IMR-90 (cell line): ENCODE measurements at regions not wholly inside any gene's neighbourhood (a gene's known extent, or its start where the extent isn't known, plus 50 kb on each side); places are given as distances from the start of the nearest gene placed in this dataset.

Experiments used
- ATAC-seq: fragments of 200-7000 bp; cut with Tn5 transposase; 2 replicates; pipeline ENCODE4 v1.9.1; 2020; ENCODE audit warnings: low read depth, mild to moderate bottlenecking, moderate library complexity
- BruUV-seq: library from RNA; stranded (reverse); fragments of 400-500 nt; replicated peaks from 2 replicates; lab custom pipeline; 2021; lab: Mats Ljungman, UMichigan
- CTCF ChIA-PET: fragments of 300-600 bp; formaldehyde crosslinking; extraction: SDS; loops from one replicate; lab custom pipeline; 2021; ENCODE audit warnings: antibody characterized with exemption; lab: Yijun Ruan, JAX
- POLR2A ChIA-PET: fragments of 300-600 bp; sonication (Branson Sonifier 250); formaldehyde crosslinking; loops from one replicate; lab custom pipeline; 2022; ENCODE audit warnings: antibody characterized with exemption; ENCODE audit not compliant: unreplicated experiment; lab: Charles Lee
- DNase-seq: peaks from one replicate; pipeline ENCODE4 v3.0.0; 2013
- H2AFZ ChIP-seq: replicated peaks from 2 replicates; pipeline ENCODE3; 2013; ENCODE audit warnings: low read length, mild to moderate bottlenecking; ENCODE audit not compliant: poor library complexity
- H2AK5ac ChIP-seq: 2 replicates; pipeline ENCODE4 v1.6.1; 2013; ENCODE audit warnings: low read depth, low read length, inconsistent platforms
- H2AK9ac ChIP-seq: replicated peaks from 2 replicates; pipeline ENCODE3; 2013; ENCODE audit warnings: mild to moderate bottlenecking, low read depth, low read length, moderate library complexity; ENCODE audit not compliant: poor library complexity
- H2BK120ac ChIP-seq: 2 replicates; pipeline ENCODE4 v1.6.1; 2013; ENCODE audit warnings: low read depth, low read length, inconsistent platforms
- H2BK15ac ChIP-seq: 3 replicates; pipeline ENCODE4 v1.6.1; 2013; ENCODE audit warnings: low read depth, low read length, inconsistent platforms
- H2BK20ac ChIP-seq: 2 replicates; pipeline ENCODE4 v1.6.1; 2013; ENCODE audit warnings: low read depth, mild to moderate bottlenecking, inconsistent platforms, low read length, moderate library complexity
- H2BK5ac ChIP-seq: 2 replicates; pipeline ENCODE4 v1.6.1; 2013; ENCODE audit warnings: mild to moderate bottlenecking, low read depth, low read length, inconsistent platforms; ENCODE audit not compliant: poor library complexity, severe bottlenecking
- H3K14ac ChIP-seq: replicated peaks from 2 replicates; pipeline ENCODE4 v1.6.1; 2013; ENCODE audit warnings: low read depth, low read length, inconsistent platforms
- H3K18ac ChIP-seq: 2 replicates; pipeline ENCODE4 v1.6.1; 2013; ENCODE audit warnings: low read depth, low read length, control low read depth
- H3K23ac ChIP-seq: 2 replicates; pipeline ENCODE4 v1.6.1; 2013; ENCODE audit warnings: low read depth, low read length, inconsistent platforms
- H3K27ac ChIP-seq: 2 replicates; pipeline ENCODE4 v1.5.1; 2013; ENCODE audit warnings: mild to moderate bottlenecking, control low read depth, low read length; ENCODE audit not compliant: insufficient read depth
- H3K27me3 ChIP-seq: 2 replicates; pipeline ENCODE4 v1.6.1; 2013; ENCODE audit warnings: low read length; ENCODE audit not compliant: control insufficient read depth, insufficient read depth
- H3K36me3 ChIP-seq: 2 replicates; pipeline ENCODE4 v1.6.1; 2013; ENCODE audit warnings: low read length, mixed read lengths; ENCODE audit not compliant: control insufficient read depth, insufficient read depth
- H3K4ac ChIP-seq: 2 replicates; pipeline ENCODE4 v1.6.1; 2013; ENCODE audit warnings: low read depth, low read length, inconsistent platforms
- H3K4me1 ChIP-seq: 2 replicates; pipeline ENCODE4 v1.6.1; 2013; ENCODE audit warnings: low read length, mixed read lengths; ENCODE audit not compliant: control insufficient read depth, insufficient read depth
- H3K4me2 ChIP-seq: 2 replicates; pipeline ENCODE4 v1.6.1; 2013; ENCODE audit warnings: low read depth, mild to moderate bottlenecking, control low read depth, low read length, moderate library complexity
- H3K4me3 ChIP-seq: 2 replicates; pipeline ENCODE4 v1.5.1; 2013; ENCODE audit warnings: low read depth, mild to moderate bottlenecking, control low read depth, low read length, moderate library complexity; ENCODE audit not compliant: insufficient read depth
- H3K56ac ChIP-seq: 2 replicates; pipeline ENCODE4 v1.6.1; 2013; ENCODE audit warnings: low read length, inconsistent platforms; ENCODE audit not compliant: insufficient read depth; ENCODE audit errors: extremely low read depth
- H3K79me1 ChIP-seq, 2 experiments: 2 replicates each; pipeline ENCODE4 v1.6.1; 2013; ENCODE audit warnings: low read length in 2 of 2, inconsistent platforms in 1 of 2, low read depth in 1 of 2
- H3K9ac ChIP-seq: 2 replicates; pipeline ENCODE4 v1.6.1; 2013; ENCODE audit warnings: low read depth, low read length, control low read depth
- H3K9me1 ChIP-seq: 2 replicates; pipeline ENCODE4 v1.6.1; 2013; ENCODE audit warnings: low read length, inconsistent platforms; ENCODE audit not compliant: insufficient read depth
- H3K9me3 ChIP-seq: 2 replicates; pipeline ENCODE4 v1.6.1; 2013; ENCODE audit warnings: low read length; ENCODE audit not compliant: control insufficient read depth, insufficient read depth
- H4K20me1 ChIP-seq: 2 replicates; pipeline ENCODE4 v1.6.1; 2013; ENCODE audit warnings: low read length, inconsistent platforms; ENCODE audit not compliant: insufficient read depth
- H4K5ac ChIP-seq: 2 replicates; pipeline ENCODE4 v1.6.1; 2013; ENCODE audit warnings: mild to moderate bottlenecking, low read depth, low read length, control low read depth
- H4K8ac ChIP-seq, 2 experiments: 2 replicates each; pipeline ENCODE4 v1.6.1; 2013; ENCODE audit warnings: low read depth in 2 of 2, low read length in 2 of 2, control low read depth in 1 of 2, inconsistent platforms in 1 of 2
- H4K91ac ChIP-seq: 2 replicates; pipeline ENCODE4 v1.6.1; 2013; ENCODE audit warnings: low read depth, low read length, inconsistent platforms; ENCODE audit not compliant: insufficient read depth
- CEBPB ChIP-seq: IDR thresholded peaks from 2 replicates; pipeline ENCODE4 v1.6.1; 2012; ENCODE audit warnings: low read depth, low read length, improper control_type of control experiment
- CHD1 ChIP-seq: IDR thresholded peaks from 2 replicates; pipeline ENCODE4 v1.6.1; 2012; ENCODE audit warnings: low read depth, low read length, improper control_type of control experiment
- CTCF ChIP-seq: conservative IDR thresholded peaks from 2 replicates; pipeline ENCODE4 v1.5.1; 2012; ENCODE audit warnings: mild to moderate bottlenecking, low read depth, low read length, improper control_type of control experiment
- MAZ ChIP-seq: IDR thresholded peaks from 2 replicates; pipeline ENCODE4 v1.6.1; 2012; ENCODE audit warnings: low read depth, mild to moderate bottlenecking, low read length, improper control_type of control experiment, moderate library complexity, borderline replicate concordance
- RAD21 ChIP-seq: IDR thresholded peaks from 2 replicates; pipeline ENCODE4 v1.6.1; 2012; ENCODE audit warnings: low read length, improper control_type of control experiment
- RCOR1 ChIP-seq: IDR thresholded peaks from 2 replicates; pipeline ENCODE4 v1.6.1; 2012; ENCODE audit warnings: mild to moderate bottlenecking, low read length, improper control_type of control experiment; ENCODE audit not compliant: insufficient replicate concordance
- RFX5 ChIP-seq: IDR thresholded peaks from 2 replicates; pipeline ENCODE4 v1.8.0; 2012; ENCODE audit warnings: low read depth, mild to moderate bottlenecking, low read length, moderate library complexity
- WGBS, 2 experiments: methylation state at CpG; one replicate each; pipeline versions ENCODE4 v1.1.5 to v1.1.7; 2013; ENCODE audit warnings: missing lambda C conversion rate in 2 of 2; ENCODE audit not compliant: insufficient read length in 1 of 2; ENCODE audit errors: extremely low coverage in 2 of 2; 5-methylcytosine and 5-hydroxymethylcytosine counted together
- dilution Hi-C: fragments of 300-500 bp; cut with HindIII; formaldehyde crosslinking; loops from one replicate; pipeline ENCODE4 v1.14.3; 2018; ENCODE audit warnings: low sequenced_read_pairs; ENCODE audit not compliant: unreplicated experiment
- in situ Hi-C: fragments of 300-500 bp; cut with MboI; formaldehyde crosslinking; loops from 3 replicates; pipeline ENCODE4 v1.14.3; 2019; ENCODE audit warnings: low sequenced_read_pairs, inconsistent platforms, mixed read lengths
- intact Hi-C: fragments of 100-400 bp; cut with micrococcal nuclease; formaldehyde crosslinking; loops from 2 replicates; pipeline ENCODE4 v1.10.0; 2022

GRCh38 chr14:100004392-100004791, 60.8 kb upstream of the EVL start:
- Histone ChIP-seq H4K91ac (no peak overlapping the region), H3K27me3 (no peaks in the 10 kb centered on the region), H3K9ac (no peak overlapping the region), H4K20me1 (no peaks in the 10 kb centered on the region), H3K9me3 (peaks cover 7% of the 10 kb centered on the region), H2BK15ac (no peak overlapping the region), H3K79me1 (peaks cover 3 to 10% of the 10 kb centered on the region in 2 experiments; a peak in 2 of 4 replicates), H2BK120ac (no peak overlapping the region), H3K4me3 (no peak overlapping the region), H4K8ac (no peak overlapping the region), H3K56ac (no peak overlapping the region), H3K23ac (no peak overlapping the region), H2BK20ac (no peak overlapping the region), H3K9me1 (no peaks in the 10 kb centered on the region), H3K4me2 (no peak overlapping the region), H2BK5ac (no peak overlapping the region), H2AK5ac (no peak overlapping the region), H3K18ac (no peak overlapping the region), H3K4me1 (no peaks in the 10 kb centered on the region), H3K27ac (no peak overlapping the region), H2AK9ac (no peak overlapping the region), H4K5ac (no peak overlapping the region), H3K36me3 (no peaks in the 10 kb centered on the region), H2AFZ (no peak overlapping the region), H3K4ac (no peak overlapping the region), H3K14ac (no peak overlapping the region)
- no TSS peak for BruUV-seq
- ChIA-PET POLR2A (no interaction called here), CTCF (no interaction called here)
- no CpG with 5 or more reads among the region's 1 CpG for WGBS, 2 experiments
- DNase-seq (no peak), ATAC-seq (no peak)
- dilution Hi-C loops = no loop called here
- no peak for TF ChIP-seq RAD21
- TF ChIP-seq MAZ = no peak
- no peak for TF ChIP-seq RFX5
- TF ChIP-seq CHD1 = no peak
- no peak for TF ChIP-seq CEBPB
- TF ChIP-seq CTCF = no peak
- TF ChIP-seq RCOR1 = no peak
- intact Hi-C loops = no loop called here
- in situ Hi-C loops = no loop called here
